ENCODE measurements at regions not wholly inside any gene's neighbourhood (a gene's known extent, or its start where the extent isn't known, plus 50 kb on each side); places are given as distances from the start of the nearest gene placed in this dataset.

DNA sequence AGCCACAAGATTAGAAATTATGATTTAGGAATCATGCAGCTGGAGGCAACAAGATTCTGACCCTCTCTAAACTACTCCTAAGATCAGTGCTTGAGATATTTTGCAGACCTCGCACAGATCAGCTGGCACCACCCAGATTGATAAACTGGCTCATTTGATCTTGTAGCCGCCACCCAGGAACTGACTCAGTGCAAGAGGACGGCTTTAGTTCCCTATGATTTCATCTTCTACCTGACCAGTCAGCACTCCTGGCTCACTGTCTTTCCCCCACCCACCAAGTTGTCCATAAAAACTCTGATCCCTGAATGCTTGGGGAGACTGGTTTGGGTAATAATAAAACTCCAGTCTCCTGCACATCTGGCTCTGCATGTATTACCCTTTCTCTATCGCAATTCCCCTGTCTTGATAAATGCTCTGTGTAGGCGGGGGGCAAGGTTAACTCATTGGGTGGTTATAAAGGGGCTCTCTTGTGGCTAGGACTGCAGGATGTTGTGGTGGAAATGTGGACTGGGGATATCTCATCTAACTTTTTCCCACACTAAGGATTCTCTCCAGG, 96.1 kb downstream of the ARL6IP6 start:
- Histone ChIP-seq H3K79me2 (ENCODE audit: insufficient read depth) (no peaks in the 10 kb centered on the region), H3K36me3 (replicated peaks in 1 of 2; ENCODE audit: control insufficient read depth in 1 of 2, insufficient read depth in 2 of 2, low read length in 1 of 2) (no peaks in the 10 kb centered on the region), H3K4me2 (no peak overlapping the region), H3K27ac (ENCODE audit: low read depth in 2 of 2, low read length in 1 of 2) (no peak overlapping the region), H4K20me1 (ENCODE audit: insufficient read depth) (no peaks in the 10 kb centered on the region), H3K4me1 (ENCODE audit: control insufficient read depth in 1 of 2, insufficient read depth in 2 of 2, low read depth in 1 of 2, low read length in 1 of 2) (no peaks in the 10 kb centered on the region), H3K27me3 (ENCODE audit: insufficient read depth) (no peaks in the 10 kb centered on the region), H3K9ac (no peak overlapping the region), H2AFZ (ENCODE audit: low read depth) (no peak overlapping the region), H3K9me3 (peaks cover 6% of the 10 kb centered on the region; the same call in 1 of the 2 replicates), H3K4me3 (ENCODE audit: low read depth in 2 of 2, low read length in 1 of 2) (no peak overlapping the region), H3F3A (replicated peaks; ENCODE audit: insufficient read depth) (no peaks in the 10 kb centered on the region), H3K9me2 (no peaks in the 10 kb centered on the region)
- DNase-seq: no peak
- 12% methylated on average over 5 of the region's 5 CpGs for WGBS (ENCODE audit: low lambda C conversion rate)
- ChIA-PET CTCF (no interaction called here), POLR2A (no interaction called here)
- TF ChIP-seq RFX5 (IDR thresholded peaks at IDR 0.05; ENCODE audit: low read length) (no peak), FOXJ3 (CRISPR knock-in tag; IDR thresholded peaks at IDR 0.05) (no peak), PBX3 (IDR thresholded peaks at IDR 0.05) (no peak), EZH2phosphoT487 (IDR thresholded peaks at IDR 0.05; ENCODE audit: borderline replicate concordance, low read depth) (no peak), TAF1 (IDR thresholded peaks at IDR 0.05; ENCODE audit: borderline replicate concordance, low read depth, low read length) (no peak), TEAD4 (IDR thresholded peaks at IDR 0.05; ENCODE audit: borderline replicate concordance, insufficient read depth) (no peak), NRF1 (IDR thresholded peaks at IDR 0.05; ENCODE audit: low read depth, low read length) (no peak), ZBTB33 (IDR thresholded peaks at IDR 0.05; ENCODE audit: borderline replicate concordance, low read depth) (no peak), ELF1 (IDR thresholded peaks at IDR 0.05) (no peak), FOSL2 (IDR thresholded peaks at IDR 0.05; ENCODE audit: borderline replicate concordance, low read depth) (no peak), RCOR1 (IDR thresholded peaks at IDR 0.05; ENCODE audit: low read length) (no peak), RXRA (IDR thresholded peaks at IDR 0.05; ENCODE audit: borderline replicate concordance, low read depth) (no peak), JUND (IDR thresholded peaks at IDR 0.05) (no peak)
- TF ChIP-seq, protein P1, sequence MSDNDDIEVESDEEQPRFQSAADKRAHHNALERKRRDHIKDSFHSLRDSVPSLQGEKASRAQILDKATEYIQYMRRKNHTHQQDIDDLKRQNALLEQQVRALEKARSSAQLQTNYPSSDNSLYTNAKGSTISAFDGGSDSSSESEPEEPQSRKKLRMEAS (IDR thresholded peaks at IDR 0.05; ENCODE audit: low read depth): no peak
- TF ChIP-seq, protein P2, sequence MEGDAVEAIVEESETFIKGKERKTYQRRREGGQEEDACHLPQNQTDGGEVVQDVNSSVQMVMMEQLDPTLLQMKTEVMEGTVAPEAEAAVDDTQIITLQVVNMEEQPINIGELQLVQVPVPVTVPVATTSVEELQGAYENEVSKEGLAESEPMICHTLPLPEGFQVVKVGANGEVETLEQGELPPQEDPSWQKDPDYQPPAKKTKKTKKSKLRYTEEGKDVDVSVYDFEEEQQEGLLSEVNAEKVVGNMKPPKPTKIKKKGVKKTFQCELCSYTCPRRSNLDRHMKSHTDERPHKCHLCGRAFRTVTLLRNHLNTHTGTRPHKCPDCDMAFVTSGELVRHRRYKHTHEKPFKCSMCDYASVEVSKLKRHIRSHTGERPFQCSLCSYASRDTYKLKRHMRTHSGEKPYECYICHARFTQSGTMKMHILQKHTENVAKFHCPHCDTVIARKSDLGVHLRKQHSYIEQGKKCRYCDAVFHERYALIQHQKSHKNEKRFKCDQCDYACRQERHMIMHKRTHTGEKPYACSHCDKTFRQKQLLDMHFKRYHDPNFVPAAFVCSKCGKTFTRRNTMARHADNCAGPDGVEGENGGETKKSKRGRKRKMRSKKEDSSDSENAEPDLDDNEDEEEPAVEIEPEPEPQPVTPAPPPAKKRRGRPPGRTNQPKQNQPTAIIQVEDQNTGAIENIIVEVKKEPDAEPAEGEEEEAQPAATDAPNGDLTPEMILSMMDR (IDR thresholded peaks at IDR 0.05): no peak
